Suprapubic skin (tissue), 4 donors: ENCODE measurements at regions not wholly inside any gene's neighbourhood (a gene's known extent, or its start where the extent isn't known, plus 50 kb on each side); places are given as distances from the start of the nearest gene placed in this dataset.

Experiments
- DNase-seq, 2 donors: peaks; one replicate each; pipeline ENCODE4 v3.0.0-alpha.2; 2019; ENCODE audit warnings: low spot score in 2 of 2
- H3K27ac ChIP-seq: fragments of 200-600 bp; sonication (generic); one replicate; pipeline ENCODE4 v1.5.1; 2019
- H3K27me3 ChIP-seq: fragments of 200-600 bp; sonication (generic); one replicate; pipeline ENCODE4 v1.5.1; 2019
- H3K36me3 ChIP-seq: fragments of 200-600 bp; sonication (generic); one replicate; pipeline ENCODE4 v1.5.1; 2019
- H3K4me1 ChIP-seq: fragments of 200-600 bp; sonication (generic); one replicate; pipeline ENCODE4 v1.5.1; 2019
- H3K4me3 ChIP-seq: fragments of 200-600 bp; sonication (generic); one replicate; pipeline ENCODE4 v1.5.1; 2019; ENCODE audit warnings: mild to moderate bottlenecking
- H3K9me3 ChIP-seq: fragments of 200-600 bp; sonication (generic); one replicate; pipeline ENCODE4 v1.5.1; 2019
- EP300 ChIP-seq: sonication (generic); formaldehyde crosslinking; IDR thresholded peaks from one replicate; pipeline ENCODE4 v1.6.1; 2017; ENCODE audit warnings: antibody characterized with exemption
- POLR2A ChIP-seq, 2 donors: fragments of 450-650 bp; IDR thresholded peaks; one replicate each; pipeline ENCODE4 v1.6.1; 2017; ENCODE audit warnings: antibody characterized with exemption in 2 of 2, mild to moderate bottlenecking in 2 of 2, moderate library complexity in 2 of 2
- POLR2AphosphoS5 ChIP-seq, 3 donors: sonication (generic); formaldehyde crosslinking; IDR thresholded peaks; one replicate each; pipeline ENCODE4 v1.6.1; 2017; ENCODE audit warnings: antibody characterized with exemption in 3 of 3
- WGBS: methylation state at CpG from one replicate; pipeline ENCODE4 v1.1.5; 2018; 5-methylcytosine and 5-hydroxymethylcytosine counted together
- TF ChIP-seq, protein P1 (sequence below), 2 donors: fragments of 200-600 bp in 1 of 2; fragments of 450-650 bp in 1 of 2; sonication (generic) in 1 of 2; IDR thresholded peaks; one replicate each; pipeline ENCODE4 v1.5.1; 2016 to 2019; ENCODE audit warnings: antibody characterized with exemption in 2 of 2, mild to moderate bottlenecking in 1 of 2, moderate library complexity in 1 of 2

DNA sequence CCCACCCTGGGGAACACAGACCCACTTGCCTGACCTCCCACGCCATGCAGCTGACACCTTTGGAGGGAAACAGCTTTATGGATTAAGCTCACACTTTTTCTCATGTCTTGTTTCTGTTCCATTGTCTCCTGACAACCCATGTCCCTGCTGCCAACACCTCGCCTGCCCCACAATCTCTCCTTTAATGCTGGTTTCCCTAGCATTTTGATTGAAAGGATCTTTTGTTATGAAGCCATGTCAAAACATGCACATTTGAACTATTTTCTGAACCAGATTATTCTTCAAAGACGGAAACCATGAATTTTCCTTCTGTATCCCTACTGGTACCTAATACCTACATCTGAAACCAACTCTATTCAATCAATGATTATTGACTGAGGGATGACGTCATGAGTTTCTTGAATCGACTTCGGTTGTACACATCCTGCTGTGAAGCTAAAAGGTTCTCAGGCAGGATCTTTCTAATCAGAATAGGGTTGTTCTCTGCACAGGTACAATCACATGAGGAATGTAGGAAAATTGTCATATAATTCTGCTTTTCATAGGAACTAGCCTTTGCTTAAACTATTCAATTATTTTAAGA lies 106.2 kb upstream of the NEBL start:
- Histone ChIP-seq H3K4me1 (no peaks in the 10 kb centered on the region), H3K36me3 (no peaks in the 10 kb centered on the region), H3K9me3 (no peaks in the 10 kb centered on the region), H3K27ac (no peak overlapping the region), H3K27me3 (no peaks in the 10 kb centered on the region), H3K4me3 (no peak overlapping the region)
- TF ChIP-seq POLR2A (IDR thresholded peaks at IDR 0.05) = no peak
- TF ChIP-seq, protein P1, sequence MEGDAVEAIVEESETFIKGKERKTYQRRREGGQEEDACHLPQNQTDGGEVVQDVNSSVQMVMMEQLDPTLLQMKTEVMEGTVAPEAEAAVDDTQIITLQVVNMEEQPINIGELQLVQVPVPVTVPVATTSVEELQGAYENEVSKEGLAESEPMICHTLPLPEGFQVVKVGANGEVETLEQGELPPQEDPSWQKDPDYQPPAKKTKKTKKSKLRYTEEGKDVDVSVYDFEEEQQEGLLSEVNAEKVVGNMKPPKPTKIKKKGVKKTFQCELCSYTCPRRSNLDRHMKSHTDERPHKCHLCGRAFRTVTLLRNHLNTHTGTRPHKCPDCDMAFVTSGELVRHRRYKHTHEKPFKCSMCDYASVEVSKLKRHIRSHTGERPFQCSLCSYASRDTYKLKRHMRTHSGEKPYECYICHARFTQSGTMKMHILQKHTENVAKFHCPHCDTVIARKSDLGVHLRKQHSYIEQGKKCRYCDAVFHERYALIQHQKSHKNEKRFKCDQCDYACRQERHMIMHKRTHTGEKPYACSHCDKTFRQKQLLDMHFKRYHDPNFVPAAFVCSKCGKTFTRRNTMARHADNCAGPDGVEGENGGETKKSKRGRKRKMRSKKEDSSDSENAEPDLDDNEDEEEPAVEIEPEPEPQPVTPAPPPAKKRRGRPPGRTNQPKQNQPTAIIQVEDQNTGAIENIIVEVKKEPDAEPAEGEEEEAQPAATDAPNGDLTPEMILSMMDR (IDR thresholded peaks at IDR 0.05) = no peak
- TF ChIP-seq EP300 = no peak
- no peak for TF ChIP-seq POLR2AphosphoS5 (IDR thresholded peaks at IDR 0.05)
- 88% methylated on average over 6 of the region's 6 CpGs for WGBS
- DNase-seq = no peak

GRCh38 chr10:21002091-21002878 lies 105.2 kb upstream of the NEBL start:
- H3K9me3 ChIP-seq = no peaks in the 10 kb centered on the region
- H3K36me3 ChIP-seq = no peaks in the 10 kb centered on the region
- WGBS = 68% methylated on average over 11 of the region's 11 CpGs
- no peaks in the 10 kb centered on the region for H3K27me3 ChIP-seq
- no peak for DNase-seq
- H3K4me3 ChIP-seq = no peak overlapping the region
- H3K27ac ChIP-seq = no peak overlapping the region
- TF ChIP-seq POLR2AphosphoS5 (IDR thresholded peaks at IDR 0.05) (no peak), POLR2A (IDR thresholded peaks at IDR 0.05) (no peak), EP300 (no peak)
- TF ChIP-seq, protein P1 (IDR thresholded peaks at IDR 0.05) = no peak
- H3K4me1 ChIP-seq = no peaks in the 10 kb centered on the region

DNA sequence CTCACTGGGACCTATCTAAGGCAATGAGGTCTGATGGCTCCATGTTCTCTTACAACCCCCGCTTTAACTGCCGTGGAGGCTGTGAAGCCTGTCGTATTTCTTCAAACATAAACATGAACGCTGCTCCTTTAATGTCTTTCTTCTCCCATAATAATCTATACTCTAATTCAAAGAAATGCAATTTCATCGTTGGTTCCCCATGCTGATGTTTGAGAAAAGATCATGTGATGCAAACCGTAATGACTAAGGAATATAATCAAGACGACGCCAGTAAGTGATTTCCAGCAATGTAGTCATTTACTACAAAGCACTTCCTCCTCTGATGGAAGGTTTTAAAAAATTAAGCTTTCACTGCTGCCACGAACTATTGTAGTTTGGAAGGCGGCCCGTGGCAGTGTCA lies 102.6 kb upstream of the NEBL start:
- H3K9me3 ChIP-seq = no peaks in the 10 kb centered on the region
- H3K27ac ChIP-seq = no peak overlapping the region

DNA sequence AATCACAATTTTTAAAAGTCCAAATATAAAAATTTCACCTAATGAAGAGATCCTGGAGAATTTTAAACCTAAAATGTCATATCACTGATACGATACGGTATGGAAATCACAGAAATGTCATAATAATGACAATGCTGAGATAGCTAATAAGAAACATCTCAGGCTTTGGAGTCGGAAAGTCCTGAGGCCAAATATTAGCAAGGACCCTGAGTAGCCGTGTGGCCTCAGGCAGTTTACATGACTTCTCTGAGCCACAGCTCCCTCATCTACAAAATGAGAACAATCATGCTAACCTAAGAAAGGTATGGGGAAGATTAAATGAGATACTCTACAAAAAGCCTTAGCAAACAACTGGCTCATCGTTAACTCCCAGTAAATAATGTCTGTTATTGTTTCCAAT lies 100.9 kb upstream of the NEBL start:
- TF ChIP-seq POLR2A (IDR thresholded peaks at IDR 0.05) = no peak
- TF ChIP-seq EP300 = no peak
- TF ChIP-seq, protein P1 (IDR thresholded peaks at IDR 0.05) = no peak
- TF ChIP-seq POLR2AphosphoS5 (IDR thresholded peaks at IDR 0.05) = no peak
- 96% methylated on average over 5 of the region's 5 CpGs for WGBS

More for the DNA sequence above, 102.6 kb upstream of the NEBL start:
- no peaks in the 10 kb centered on the region for H3K27me3 ChIP-seq
- TF ChIP-seq, protein P1 (IDR thresholded peaks at IDR 0.05) = no peak
- TF ChIP-seq POLR2A (IDR thresholded peaks at IDR 0.05) (no peak), EP300 (no peak), POLR2AphosphoS5 (IDR thresholded peaks at IDR 0.05) (no peak)
- H3K4me1 ChIP-seq = no peaks in the 10 kb centered on the region
- no peaks in the 10 kb centered on the region for H3K36me3 ChIP-seq
- WGBS = 89% methylated on average over 11 of the region's 11 CpGs
- no peak overlapping the region for H3K4me3 ChIP-seq
- DNase-seq = no peak

More for the DNA sequence above, 100.9 kb upstream of the NEBL start:
- Histone ChIP-seq H3K9me3 (no peaks in the 10 kb centered on the region), H3K4me1 (no peaks in the 10 kb centered on the region), H3K27me3 (no peaks in the 10 kb centered on the region), H3K4me3 (no peak overlapping the region), H3K27ac (no peak overlapping the region), H3K36me3 (no peaks in the 10 kb centered on the region)
- DNase-seq = no peak
